ENCODE measurements at regions not wholly inside any gene's neighbourhood (a gene's known extent, or its start where the extent isn't known, plus 50 kb on each side); places are given as distances from the start of the nearest gene placed in this dataset.

DNA sequence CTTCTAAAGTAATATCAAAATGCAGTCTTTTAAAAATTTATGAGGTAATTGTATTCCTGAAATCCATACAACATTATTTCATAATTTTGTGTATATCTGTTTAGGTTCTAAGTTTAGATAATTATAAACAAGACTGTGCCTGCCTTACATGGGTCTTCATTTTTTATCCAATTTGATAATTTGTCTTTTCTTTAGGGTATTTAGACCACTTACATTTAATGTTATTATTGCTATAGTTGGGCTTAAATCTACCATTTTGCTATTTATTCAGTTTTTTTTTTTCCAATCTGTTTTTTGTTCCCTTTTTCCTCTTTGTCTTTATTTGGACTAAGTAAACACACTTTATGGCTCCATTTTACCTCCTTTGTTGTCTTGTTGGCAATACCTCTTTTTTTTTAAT, 312.5 kb upstream of the MEX3C start:
- H3K9ac ChIP-seq (ENCODE audit: low read length), result no peak overlapping the region
- ATAC-seq, result no peak
- no peaks in the 10 kb centered on the region for H3K27me3 ChIP-seq (ENCODE audit: low read length)
- TF ChIP-seq EZH2phosphoT487 (IDR thresholded peaks at IDR 0.05; ENCODE audit: borderline replicate concordance, low read length) (no peak), EZH2 (IDR thresholded peaks at IDR 0.05; ENCODE audit: low read length, unreplicated experiment) (no peak)
- TF ChIP-seq, protein P1, sequence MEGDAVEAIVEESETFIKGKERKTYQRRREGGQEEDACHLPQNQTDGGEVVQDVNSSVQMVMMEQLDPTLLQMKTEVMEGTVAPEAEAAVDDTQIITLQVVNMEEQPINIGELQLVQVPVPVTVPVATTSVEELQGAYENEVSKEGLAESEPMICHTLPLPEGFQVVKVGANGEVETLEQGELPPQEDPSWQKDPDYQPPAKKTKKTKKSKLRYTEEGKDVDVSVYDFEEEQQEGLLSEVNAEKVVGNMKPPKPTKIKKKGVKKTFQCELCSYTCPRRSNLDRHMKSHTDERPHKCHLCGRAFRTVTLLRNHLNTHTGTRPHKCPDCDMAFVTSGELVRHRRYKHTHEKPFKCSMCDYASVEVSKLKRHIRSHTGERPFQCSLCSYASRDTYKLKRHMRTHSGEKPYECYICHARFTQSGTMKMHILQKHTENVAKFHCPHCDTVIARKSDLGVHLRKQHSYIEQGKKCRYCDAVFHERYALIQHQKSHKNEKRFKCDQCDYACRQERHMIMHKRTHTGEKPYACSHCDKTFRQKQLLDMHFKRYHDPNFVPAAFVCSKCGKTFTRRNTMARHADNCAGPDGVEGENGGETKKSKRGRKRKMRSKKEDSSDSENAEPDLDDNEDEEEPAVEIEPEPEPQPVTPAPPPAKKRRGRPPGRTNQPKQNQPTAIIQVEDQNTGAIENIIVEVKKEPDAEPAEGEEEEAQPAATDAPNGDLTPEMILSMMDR (conservative IDR thresholded peaks at IDR 0.05; ENCODE audit: low read depth, low read length), result no peak
- CTCF ChIA-PET, result no interaction called here
- no peaks in the 10 kb centered on the region for H3K9me3 ChIP-seq (ENCODE audit: low read length)
- H3F3A ChIP-seq (ENCODE audit: low read length, unreplicated experiment), result no peaks in the 10 kb centered on the region
- POLR2A ChIA-PET (ENCODE audit: unreplicated experiment), result no interaction called here
- no peak overlapping the region for H3K4me2 ChIP-seq (ENCODE audit: low read length)
- no peaks in the 10 kb centered on the region for H3K79me2 ChIP-seq (ENCODE audit: low read length)
- no peak overlapping the region for H3K4me3 ChIP-seq (ENCODE audit: low read length)
- H3K9me2 ChIP-seq (replicated peaks; ENCODE audit: low read length), result no peaks in the 10 kb centered on the region
- no peak overlapping the region for H3K27ac ChIP-seq (ENCODE audit: low read length)
- no peak for DNase-seq
- no peaks in the 10 kb centered on the region for H3K36me3 ChIP-seq (ENCODE audit: low read depth, low read length)
- no TSS peak for BruUV-seq (replicated peaks)
- intact Hi-C loops (cut with micrococcal nuclease), result no loop called here
- no peak overlapping the region for H2AFZ ChIP-seq (ENCODE audit: low read length)
- H4K20me1 ChIP-seq (ENCODE audit: low read length), result no peaks in the 10 kb centered on the region
- no peaks in the 10 kb centered on the region for H3K4me1 ChIP-seq (ENCODE audit: insufficient read depth, low read length)

DNA sequence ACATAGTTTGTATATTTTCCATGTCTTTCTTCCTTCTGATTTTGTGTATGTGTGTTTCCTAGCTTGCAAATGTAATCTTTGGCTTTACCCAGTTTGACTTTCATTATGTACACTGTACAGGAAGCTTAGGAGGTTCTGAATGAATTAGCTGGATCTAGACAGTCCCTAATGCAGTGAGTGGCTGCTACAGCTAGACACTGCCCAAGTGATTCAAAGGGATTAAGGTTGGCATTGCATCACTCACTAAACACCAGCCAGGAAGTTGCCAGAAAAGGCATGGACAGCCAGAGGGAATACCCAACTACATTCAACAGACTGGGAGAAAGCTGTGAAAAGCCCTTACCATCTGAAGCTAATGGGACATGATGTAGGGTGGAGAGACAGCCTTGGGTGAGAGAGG, 316.0 kb upstream of the MEX3C start:
- Histone ChIP-seq H3K79me2 (ENCODE audit: low read length) (no peaks in the 10 kb centered on the region), H3K9me2 (replicated peaks; ENCODE audit: low read length) (no peaks in the 10 kb centered on the region), H4K20me1 (ENCODE audit: low read length) (no peaks in the 10 kb centered on the region), H3F3A (ENCODE audit: low read length, unreplicated experiment) (no peaks in the 10 kb centered on the region), H3K4me1 (ENCODE audit: insufficient read depth, low read length) (no peaks in the 10 kb centered on the region), H3K9me3 (ENCODE audit: low read length) (no peaks in the 10 kb centered on the region), H3K4me3 (ENCODE audit: low read length) (no peak overlapping the region), H3K27ac (ENCODE audit: low read length) (no peak overlapping the region), H3K4me2 (ENCODE audit: low read length) (no peak overlapping the region), H3K27me3 (ENCODE audit: low read length) (no peaks in the 10 kb centered on the region), H3K36me3 (ENCODE audit: low read depth, low read length) (no peaks in the 10 kb centered on the region), H2AFZ (ENCODE audit: low read length) (no peak overlapping the region), H3K9ac (ENCODE audit: low read length) (no peak overlapping the region)
- no TSS peak for BruUV-seq (replicated peaks)
- DNase-seq (no peak), ATAC-seq (no peak)
- intact Hi-C loops (cut with micrococcal nuclease), result no loop called here
- CTCF ChIA-PET, result no interaction called here
- POLR2A ChIA-PET (ENCODE audit: unreplicated experiment), result no interaction called here
- no peak for TF ChIP-seq EZH2 (IDR thresholded peaks at IDR 0.05; ENCODE audit: low read length, unreplicated experiment)
- no peak for TF ChIP-seq EZH2phosphoT487 (IDR thresholded peaks at IDR 0.05; ENCODE audit: borderline replicate concordance, low read length)
- TF ChIP-seq, protein P1 (conservative IDR thresholded peaks at IDR 0.05; ENCODE audit: low read depth, low read length), result no peak

DNA sequence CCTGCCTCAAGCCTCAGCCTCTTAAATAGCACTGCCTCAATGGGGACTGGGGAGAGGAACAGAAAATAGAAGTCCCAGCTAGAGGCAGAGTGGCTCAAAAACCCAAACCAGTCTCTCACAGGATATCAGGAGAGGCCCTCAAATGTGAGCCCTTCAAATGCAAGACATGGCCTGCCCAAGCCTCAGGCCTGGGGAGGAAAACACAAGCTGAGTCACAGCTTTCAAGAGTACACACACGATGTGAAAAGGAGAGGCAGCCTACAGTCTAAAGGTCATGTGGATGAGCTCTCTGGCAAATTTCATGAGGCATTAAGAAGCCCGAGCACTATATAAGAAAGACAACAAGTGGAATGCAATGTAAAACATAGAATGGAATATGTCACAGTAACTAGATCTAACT, 316.6 kb upstream of the MEX3C start:
- TF ChIP-seq EZH2 (IDR thresholded peaks at IDR 0.05; ENCODE audit: low read length, unreplicated experiment) (no peak), EZH2phosphoT487 (IDR thresholded peaks at IDR 0.05; ENCODE audit: borderline replicate concordance, low read length) (no peak)
- TF ChIP-seq, protein P1 (conservative IDR thresholded peaks at IDR 0.05; ENCODE audit: low read depth, low read length), result no peak
- Histone ChIP-seq H3K4me2 (ENCODE audit: low read length) (no peak overlapping the region), H3K9me3 (ENCODE audit: low read length) (no peaks in the 10 kb centered on the region), H3F3A (ENCODE audit: low read length, unreplicated experiment) (no peaks in the 10 kb centered on the region), H3K79me2 (ENCODE audit: low read length) (no peaks in the 10 kb centered on the region), H3K27me3 (ENCODE audit: low read length) (no peaks in the 10 kb centered on the region), H3K9me2 (replicated peaks; ENCODE audit: low read length) (no peaks in the 10 kb centered on the region), H3K27ac (ENCODE audit: low read length) (no peak overlapping the region), H3K4me3 (ENCODE audit: low read length) (no peak overlapping the region), H3K9ac (ENCODE audit: low read length) (no peak overlapping the region), H2AFZ (ENCODE audit: low read length) (no peak overlapping the region), H4K20me1 (ENCODE audit: low read length) (no peaks in the 10 kb centered on the region), H3K36me3 (ENCODE audit: low read depth, low read length) (no peaks in the 10 kb centered on the region), H3K4me1 (ENCODE audit: insufficient read depth, low read length) (no peaks in the 10 kb centered on the region)
- intact Hi-C loops (cut with micrococcal nuclease), result no loop called here
- ATAC-seq, result no peak
- no peak for DNase-seq
- POLR2A ChIA-PET (ENCODE audit: unreplicated experiment), result no interaction called here
- no TSS peak for BruUV-seq (replicated peaks)
- CTCF ChIA-PET, result no interaction called here
